Urothelium cell line (cell line): ENCODE measurements at regions not wholly inside any gene's neighbourhood (a gene's known extent, or its start where the extent isn't known, plus 50 kb on each side); places are given as distances from the start of the nearest gene placed in this dataset.
"Not testable (repeated sequence)": the region's sequence is repeated elsewhere in the genome, so short reads cannot be mapped to it uniquely, and the experiment has no call there.

Experiments
- DNase-seq: peaks from one replicate; pipeline ENCODE4 v3.0.0; 2011; ENCODE audit warnings: low spot score, mixed read lengths
- FAIRE-seq: peaks from 2 replicates; lab custom pipeline; 2011; peaks lifted over from hg19 to GRCh38; lab: Jason Lieb, UNC

- FAIRE-seq (no peak), DNase-seq (no peak)
Measured at GRCh38 chr1:224791362-224791941, 138.0 kb upstream of the DNAH14 start.

GRCh38 chr1:224795591-224795990 lies 133.9 kb upstream of the DNAH14 start:
- DNase-seq (no peak), FAIRE-seq (no peak)

DNA sequence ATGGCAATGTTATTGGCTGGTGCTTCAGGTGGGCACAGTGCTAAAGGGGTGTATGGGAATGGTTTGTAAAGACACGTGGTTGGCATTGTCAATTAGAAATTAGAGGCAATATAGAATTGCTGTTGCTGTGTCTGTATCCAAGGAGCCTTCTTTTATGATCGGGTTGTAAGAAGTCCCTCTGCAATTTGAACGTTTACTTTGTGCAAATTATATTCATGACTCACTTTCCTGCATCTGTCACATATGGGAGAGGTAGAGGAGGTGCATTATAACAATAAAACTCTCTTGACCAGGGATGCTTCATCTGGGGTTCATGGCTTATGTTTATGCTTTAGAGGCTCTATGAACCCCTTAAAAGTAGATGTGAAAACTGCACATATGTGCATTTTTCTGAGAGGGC lies 130.4 kb upstream of the DNAH14 start:
- DNase-seq (no peak), FAIRE-seq (no peak)

DNA sequence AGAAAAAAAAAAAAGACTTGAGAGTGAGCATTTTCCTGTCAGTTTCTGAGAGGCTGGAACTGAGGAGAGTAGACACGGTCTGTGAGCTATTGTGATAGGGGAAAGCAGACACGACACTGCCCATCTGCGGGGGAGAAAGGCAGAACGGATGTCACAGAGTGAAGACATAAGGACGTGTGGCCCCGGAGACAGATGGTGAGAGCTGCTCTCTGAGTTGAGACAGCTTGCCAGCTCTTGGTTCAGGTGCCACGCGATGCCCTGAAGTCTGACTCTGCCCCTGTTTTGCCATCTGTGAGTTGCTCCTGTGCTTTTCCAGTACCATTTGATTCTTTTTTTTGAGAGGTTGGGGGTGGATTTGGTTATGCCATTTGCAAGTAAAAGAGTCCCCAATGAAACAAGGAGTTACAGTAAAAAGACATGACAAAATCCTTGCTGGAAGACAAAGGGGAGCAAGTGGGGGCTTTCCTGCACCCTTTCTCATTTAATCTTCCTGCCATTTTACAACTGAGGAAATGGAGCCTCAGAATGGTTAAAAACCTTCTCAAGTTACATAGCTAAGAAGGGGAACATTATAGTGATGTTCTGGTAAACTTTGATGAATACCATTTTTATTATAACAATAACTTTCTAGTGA lies 128.9 kb upstream of the DNAH14 start:
- FAIRE-seq, result no peak
- no peak for DNase-seq

DNA sequence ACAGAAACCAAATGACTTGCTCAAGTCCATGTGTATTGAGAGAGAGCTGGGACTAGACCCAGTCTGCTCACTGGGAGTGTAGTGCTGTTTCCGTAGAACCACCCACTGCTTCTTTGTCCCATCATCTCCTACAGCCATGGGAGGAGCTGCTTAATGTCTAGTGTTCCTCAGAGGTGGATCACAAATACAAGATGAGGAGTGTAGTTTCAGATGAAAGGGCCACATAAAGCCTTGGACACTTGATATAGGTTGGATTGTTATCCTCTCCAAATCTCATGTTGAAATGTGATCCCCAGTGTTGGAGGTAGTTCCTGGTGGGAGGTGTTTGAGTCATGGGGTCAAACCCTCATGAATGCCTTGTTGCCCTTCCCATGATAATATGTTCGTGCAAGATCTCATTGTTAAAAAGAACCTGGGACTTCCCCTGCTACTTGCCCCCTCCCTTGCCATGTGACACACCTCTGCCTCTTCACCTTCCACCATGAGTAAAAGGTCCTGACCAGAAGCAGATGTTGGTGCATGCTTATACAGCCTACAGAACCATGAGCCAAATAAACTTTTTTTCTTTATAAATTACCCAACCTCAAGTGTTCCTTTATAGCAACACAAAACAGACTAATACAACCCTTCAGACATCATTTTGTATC lies 127.5 kb upstream of the DNAH14 start:
- FAIRE-seq, result no peak
- DNase-seq, result no peak

- FAIRE-seq, result no peak
- DNase-seq, result no peak
Measured at GRCh38 chr1:224802617-224803016, 126.9 kb upstream of the DNAH14 start.

GRCh38 chr1:224804220-224804619 lies 125.3 kb upstream of the DNAH14 start:
- DNase-seq, result no peak
- FAIRE-seq, result no peak

DNA sequence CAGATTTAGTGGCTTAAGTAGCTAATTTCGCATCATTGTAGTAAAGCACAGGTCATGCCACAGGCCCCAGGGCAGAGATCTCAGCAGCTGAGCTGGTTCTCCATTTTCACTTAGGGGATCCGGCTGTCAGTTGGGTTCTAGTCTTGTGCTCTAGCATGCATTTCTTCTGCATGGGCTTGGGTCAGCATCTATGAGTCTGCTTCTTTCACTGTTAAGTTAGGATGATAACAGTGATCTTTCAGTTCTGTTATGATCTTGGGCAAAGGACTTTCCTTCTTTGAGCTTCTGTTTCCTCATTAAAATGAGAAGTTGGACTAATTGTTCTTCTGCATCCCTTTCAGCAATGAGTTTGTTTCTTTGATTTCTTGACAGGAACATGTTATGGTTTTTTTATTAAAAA lies 123.6 kb upstream of the DNAH14 start:
- no peak for FAIRE-seq
- DNase-seq, result no peak

- FAIRE-seq (no peak), DNase-seq (no peak)
Measured at GRCh38 chr1:224809137-224809536, 120.3 kb upstream of the DNAH14 start.

GRCh38 chr1:224809613-224810012 lies 119.9 kb upstream of the DNAH14 start:
- no peak for FAIRE-seq
- DNase-seq, result no peak

- FAIRE-seq (no peak), DNase-seq (no peak)
Measured at GRCh38 chr1:224811564-224811963, 117.9 kb upstream of the DNAH14 start.

DNA sequence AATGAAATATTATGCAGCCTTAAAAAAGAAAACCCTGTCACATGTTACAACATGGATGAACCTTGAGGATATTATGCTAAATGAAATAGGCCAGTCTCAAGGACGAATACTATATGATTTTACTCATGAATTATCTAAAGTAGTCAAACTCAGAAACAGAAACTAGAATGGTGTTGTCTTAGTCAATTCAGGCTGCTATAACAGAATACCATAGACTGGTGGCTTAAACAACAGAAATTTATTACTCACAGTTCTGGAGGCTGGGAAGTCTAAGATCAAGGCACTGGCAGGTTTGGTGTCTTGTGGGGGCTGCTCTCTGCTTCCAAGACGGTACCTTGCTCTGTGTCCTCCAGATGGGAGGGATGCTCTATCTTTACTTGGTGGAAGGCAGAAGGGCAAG lies 113.8 kb upstream of the DNAH14 start:
- no peak for FAIRE-seq
- no peak for DNase-seq

DNA sequence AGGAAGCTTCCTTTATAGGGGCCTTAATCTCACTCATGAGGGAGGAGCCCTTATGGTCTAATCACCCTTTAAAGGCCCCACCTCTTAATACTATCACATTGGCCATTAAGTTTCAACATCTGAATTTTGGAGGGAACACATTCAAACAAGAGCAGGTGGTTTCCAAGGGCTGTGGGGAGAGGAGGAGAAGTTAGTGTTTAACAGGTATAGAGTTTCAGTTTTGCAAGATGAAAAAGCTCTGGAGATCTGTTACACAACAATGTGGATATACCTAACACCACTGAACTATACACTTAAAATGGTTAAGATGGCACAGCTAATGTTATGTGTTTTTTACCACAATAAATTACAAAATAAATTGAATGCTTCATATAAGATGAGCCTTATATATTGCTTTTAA lies 113.4 kb upstream of the DNAH14 start:
- DNase-seq (no peak), FAIRE-seq (no peak)

- DNase-seq (no peak), FAIRE-seq (no peak)
Measured at GRCh38 chr1:224817382-224817781, 112.1 kb upstream of the DNAH14 start.

- no peak for FAIRE-seq
- no peak for DNase-seq
Measured at GRCh38 chr1:224819861-224820260, 109.6 kb upstream of the DNAH14 start.

DNA sequence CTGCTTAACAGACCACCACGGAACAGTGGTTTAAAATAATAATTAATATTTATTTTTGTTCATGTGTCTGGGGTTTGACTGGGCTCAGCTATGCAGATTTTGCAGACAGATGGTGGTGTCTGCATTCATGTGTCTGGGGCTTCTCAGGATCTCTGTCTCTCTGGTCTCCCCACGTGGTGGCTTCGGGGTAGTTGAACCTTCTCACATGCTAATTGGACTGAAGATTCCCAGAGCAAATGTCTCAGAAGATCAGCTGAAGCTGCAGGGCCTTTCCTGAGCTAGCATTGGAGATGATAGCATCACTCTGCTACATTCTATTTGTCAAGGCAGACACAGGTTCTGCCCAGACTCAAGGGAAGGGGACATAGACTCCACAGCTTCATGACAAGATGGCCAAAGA lies 109.1 kb upstream of the DNAH14 start:
- DNase-seq, result no peak
- FAIRE-seq, result no peak

DNA sequence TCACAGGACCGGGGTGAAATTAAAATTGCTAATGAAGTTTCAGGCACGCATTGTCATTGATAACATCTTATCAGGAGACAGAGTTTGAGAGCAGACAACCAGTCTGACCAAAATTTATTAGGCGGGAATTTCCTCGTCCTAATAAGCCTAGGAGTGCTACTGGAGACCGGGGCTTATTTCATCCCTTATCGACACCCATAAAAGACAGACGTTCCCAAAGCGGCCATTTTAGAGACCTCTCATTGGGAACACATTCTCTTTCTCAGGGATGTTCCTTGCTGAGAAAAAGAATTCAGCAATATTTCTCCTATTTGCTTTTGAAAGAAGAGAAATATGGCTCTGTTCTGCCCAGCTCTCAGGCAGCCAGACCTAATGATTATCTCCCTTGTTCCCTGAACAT lies 107.7 kb upstream of the DNAH14 start:
- not testable (repeated sequence) for FAIRE-seq

GRCh38 chr1:224825525-224826000 lies 103.9 kb upstream of the DNAH14 start:
- no peak for FAIRE-seq

More for the DNA sequence above, 107.7 kb upstream of the DNAH14 start:
- not testable (repeated sequence) for DNase-seq

DNA sequence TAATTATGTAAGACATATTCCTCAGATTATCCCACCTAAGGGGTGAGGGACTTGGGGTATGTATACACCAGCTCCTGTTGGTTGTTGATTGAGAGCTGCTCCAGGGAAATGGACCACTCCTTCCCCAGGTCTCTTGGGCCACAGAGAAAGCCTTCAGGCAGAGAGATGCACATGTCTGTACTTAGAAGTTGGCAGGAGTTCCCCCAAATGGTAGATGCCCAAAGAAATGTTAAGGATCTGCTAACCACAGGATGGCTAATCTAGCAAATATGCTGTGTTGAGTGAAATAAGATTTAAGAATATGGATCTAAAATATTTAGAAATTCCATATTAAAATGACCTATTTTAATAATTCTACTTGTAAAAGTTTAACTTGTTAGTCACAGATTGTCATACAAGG lies 100.8 kb upstream of the DNAH14 start:
- DNase-seq, result no peak
- FAIRE-seq, result no peak

More at GRCh38 chr1:224825525-224826000, 103.9 kb upstream of the DNAH14 start:
- DNase-seq, result no peak

GRCh38 chr1:224831501-224831900 lies 98.0 kb upstream of the DNAH14 start:
- FAIRE-seq (no peak), DNase-seq (no peak)

- FAIRE-seq, DNase-seq: not testable (repeated sequence)
Measured at GRCh38 chr1:224839648-224840300, 89.7 kb upstream of the DNAH14 start.

DNA sequence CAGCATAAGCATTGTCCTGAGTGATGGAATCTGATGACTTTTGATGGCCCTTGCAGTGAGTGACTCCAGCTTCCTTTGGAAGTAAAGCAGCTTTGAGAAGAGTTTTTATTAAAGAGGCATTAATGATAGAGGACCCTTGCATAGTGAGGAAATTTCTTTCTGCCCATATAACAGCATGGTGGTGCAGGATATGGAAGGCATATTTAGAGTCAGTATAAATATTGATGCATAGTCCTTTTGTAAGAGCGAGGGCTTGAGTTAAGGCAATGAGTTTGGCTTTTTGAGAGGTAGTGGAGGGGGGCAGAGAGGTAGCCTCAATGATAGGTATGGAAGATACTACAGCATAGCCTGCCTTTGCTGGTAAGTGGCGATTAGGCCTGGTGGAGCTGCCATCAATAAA lies 87.7 kb upstream of the DNAH14 start:
- not testable (repeated sequence) for FAIRE-seq, DNase-seq
